Ascending aorta (tissue), 2 donors: ENCODE measurements at regions not wholly inside any gene's neighbourhood (a gene's known extent, or its start where the extent isn't known, plus 50 kb on each side); places are given as distances from the start of the nearest gene placed in this dataset.

Experiments
- DNase-seq, 2 donors: peaks; one replicate each; pipeline ENCODE4 v3.0.0-alpha.2; 2019; ENCODE audit warnings: low spot score in 2 of 2
- H3K27ac ChIP-seq, 2 donors: fragments of 200-600 bp; sonication (generic); one replicate each; pipeline ENCODE4 v1.5.1; 2016 to 2017; ENCODE audit warnings: mild to moderate bottlenecking in 1 of 2
- H3K27me3 ChIP-seq: fragments of 200-600 bp; sonication (generic); one replicate; pipeline ENCODE4 v1.5.1; 2017
- H3K36me3 ChIP-seq, 2 donors: fragments of 200-600 bp; sonication (generic); one replicate each; pipeline ENCODE4 v1.5.1; 2016
- H3K4me1 ChIP-seq, 2 donors: fragments of 200-600 bp; sonication (generic); one replicate each; pipeline ENCODE4 v1.5.1; 2016 to 2017; ENCODE audit warnings: mild to moderate bottlenecking in 1 of 2
- H3K4me3 ChIP-seq, 2 donors: fragments of 200-600 bp; sonication (generic); one replicate each; pipeline ENCODE4 v1.5.1; 2016 to 2017; ENCODE audit warnings: mild to moderate bottlenecking in 1 of 2
- H3K9me3 ChIP-seq, 2 donors: fragments of 200-600 bp; sonication (generic); one replicate each; pipeline ENCODE4 v1.5.1; 2016
- CTCF ChIP-seq, 3 experiments: fragments of 200-600 bp in 2 of 3; fragments of 450-650 bp in 1 of 3; sonication (generic) in 2 of 3; IDR thresholded peaks; one replicate each; pipeline ENCODE4 v1.5.1; 2016 to 2019; ENCODE audit warnings: antibody characterized with exemption in 3 of 3, mild to moderate bottlenecking in 1 of 3, moderate library complexity in 1 of 3
- intact Hi-C: fragments of 100-400 bp; cut with DNase I; formaldehyde crosslinking; loops from one replicate; pipeline ENCODE4 v1.15.1; 2023

- Histone ChIP-seq H3K27me3 (no peaks in the 10 kb centered on the region), H3K9me3 (no peaks in the 10 kb centered on the region), H3K4me3 (no peak overlapping the region), H3K4me1 (no peaks in the 10 kb centered on the region), H3K27ac (no peak overlapping the region), H3K36me3 (no peaks in the 10 kb centered on the region)
- no peak for TF ChIP-seq CTCF (IDR thresholded peaks at IDR 0.05)
- no peak for DNase-seq
- intact Hi-C loops: no loop called here
These were observed 161.5 kb downstream of the NRIP1 start for GRCh38 chr21:14903172-14903865.

GRCh38 chr21:14901482-14901958, 163.3 kb downstream of the NRIP1 start:
- Histone ChIP-seq H3K27ac (no peak overlapping the region), H3K36me3 (no peaks in the 10 kb centered on the region), H3K4me3 (no peak overlapping the region), H3K27me3 (no peaks in the 10 kb centered on the region), H3K4me1 (no peaks in the 10 kb centered on the region), H3K9me3 (no peaks in the 10 kb centered on the region)
- intact Hi-C loops: no loop called here
- TF ChIP-seq CTCF (IDR thresholded peaks at IDR 0.05): no peak
- no peak for DNase-seq

- intact Hi-C loops: no loop called here
- H3K27me3 ChIP-seq: no peaks in the 10 kb centered on the region
- H3K9me3 ChIP-seq: no peaks in the 10 kb centered on the region
- DNase-seq: no peak
- H3K27ac ChIP-seq: no peak overlapping the region
- no peaks in the 10 kb centered on the region for H3K4me1 ChIP-seq
- TF ChIP-seq CTCF (IDR thresholded peaks at IDR 0.05): no peak
- no peaks in the 10 kb centered on the region for H3K36me3 ChIP-seq
- no peak overlapping the region for H3K4me3 ChIP-seq
These were observed 164.2 kb downstream of the NRIP1 start for GRCh38 chr21:14900611-14901010.

- TF ChIP-seq CTCF (IDR thresholded peaks at IDR 0.05): no peak
- intact Hi-C loops: no loop called here
- Histone ChIP-seq H3K4me3 (no peak overlapping the region), H3K4me1 (no peaks in the 10 kb centered on the region), H3K27me3 (no peaks in the 10 kb centered on the region), H3K27ac (no peak overlapping the region), H3K36me3 (no peaks in the 10 kb centered on the region), H3K9me3 (no peaks in the 10 kb centered on the region)
- no peak for DNase-seq
These were observed 164.7 kb downstream of the NRIP1 start for GRCh38 chr21:14900058-14900457.

- no peak overlapping the region for H3K27ac ChIP-seq
- intact Hi-C loops: no loop called here
These were observed 169.0 kb downstream of the NRIP1 start for GRCh38 chr21:14895792-14896191.

More at GRCh38 chr21:14895792-14896191, 169.0 kb downstream of the NRIP1 start:
- no peaks in the 10 kb centered on the region for H3K36me3 ChIP-seq
- H3K9me3 ChIP-seq: no peaks in the 10 kb centered on the region
- no peak for DNase-seq
- TF ChIP-seq CTCF (IDR thresholded peaks at IDR 0.05): no peak
- no peak overlapping the region for H3K4me3 ChIP-seq
- no peaks in the 10 kb centered on the region for H3K4me1 ChIP-seq
- no peaks in the 10 kb centered on the region for H3K27me3 ChIP-seq
